H9 (cell line): ENCODE measurements at regions not wholly inside any gene's neighbourhood (a gene's known extent, or its start where the extent isn't known, plus 50 kb on each side); places are given as distances from the start of the nearest gene placed in this dataset.

Experiments
- DNase-seq: peaks from one replicate; pipeline ENCODE4 v3.0.0-alpha.2; 2017
- H2AFZ ChIP-seq: one replicate; pipeline ENCODE4 v1.6.1; 2013; ENCODE audit warnings: mild to moderate bottlenecking, low read length, control low read depth, moderate library complexity
- H2AK5ac ChIP-seq: 2 replicates; pipeline ENCODE4 v1.6.1; 2013; ENCODE audit warnings: low read length, control low read depth, mixed read lengths; ENCODE audit not compliant: insufficient read length
- H2BK120ac ChIP-seq: one replicate; pipeline ENCODE4 v1.6.1; 2013; ENCODE audit warnings: low read depth, mild to moderate bottlenecking, low read length, control low read depth, inconsistent platforms; ENCODE audit not compliant: poor library complexity, severe bottlenecking
- H2BK12ac ChIP-seq: 2 replicates; pipeline ENCODE4 v1.6.1; 2013; ENCODE audit warnings: low read length, control low read depth, mixed read lengths, low read depth; ENCODE audit not compliant: insufficient read length
- H2BK15ac ChIP-seq: 2 replicates; pipeline ENCODE4 v1.6.1; 2013; ENCODE audit warnings: low read depth, low read length, control low read depth
- H2BK20ac ChIP-seq: one replicate; pipeline ENCODE4 v1.6.1; 2013; ENCODE audit warnings: low read depth, mild to moderate bottlenecking, low read length, control low read depth, inconsistent platforms; ENCODE audit not compliant: poor library complexity, severe bottlenecking
- H2BK5ac ChIP-seq: 2 replicates; pipeline ENCODE4 v1.6.1; 2013; ENCODE audit warnings: low read length, control low read depth, mixed read lengths; ENCODE audit not compliant: insufficient read length
- H3K14ac ChIP-seq: 2 replicates; pipeline ENCODE4 v1.6.1; 2013; ENCODE audit warnings: low read length, control low read depth; ENCODE audit not compliant: insufficient read depth
- H3K18ac ChIP-seq: 2 replicates; pipeline ENCODE4 v1.6.1; 2013; ENCODE audit warnings: low read depth, mild to moderate bottlenecking, mixed read lengths, low read length, control low read depth; ENCODE audit not compliant: insufficient read length
- H3K23ac ChIP-seq: 2 replicates; pipeline ENCODE4 v1.6.1; 2013; ENCODE audit warnings: low read length, control low read depth, mixed read lengths, low read depth; ENCODE audit not compliant: insufficient read length
- H3K23me2 ChIP-seq: 2 replicates; pipeline ENCODE4 v1.6.1; 2013; ENCODE audit warnings: low read depth, mild to moderate bottlenecking, mixed read lengths, low read length, control low read depth; ENCODE audit not compliant: insufficient read length, poor library complexity, severe bottlenecking
- H3K27ac ChIP-seq: 2 replicates; pipeline ENCODE4 v1.5.1; 2013; ENCODE audit warnings: low read length, control low read depth, mixed read lengths, low read depth; ENCODE audit not compliant: insufficient read length
- H3K27me3 ChIP-seq: 2 replicates; pipeline ENCODE4 v1.6.1; 2013; ENCODE audit warnings: low read length, control low read depth, inconsistent platforms; ENCODE audit not compliant: insufficient read depth
- H3K4ac ChIP-seq: 2 replicates; pipeline ENCODE4 v1.6.1; 2013; ENCODE audit warnings: low read depth, mild to moderate bottlenecking, control low read depth, inconsistent platforms, low read length, moderate library complexity
- H3K4me1 ChIP-seq: 2 replicates; pipeline ENCODE4 v1.6.1; 2013; ENCODE audit warnings: low read length, control low read depth, inconsistent platforms; ENCODE audit not compliant: insufficient read depth
- H3K4me2 ChIP-seq: 2 replicates; pipeline ENCODE4 v1.6.1; 2013; ENCODE audit warnings: low read length, control low read depth, mixed read lengths; ENCODE audit not compliant: insufficient read length, insufficient read depth
- H3K56ac ChIP-seq: 2 replicates; pipeline ENCODE4 v1.6.1; 2013; ENCODE audit warnings: low read depth, mild to moderate bottlenecking, mixed read lengths, low read length, control low read depth; ENCODE audit not compliant: insufficient read length
- H3K79me1 ChIP-seq: 2 replicates; pipeline ENCODE4 v1.6.1; 2013; ENCODE audit warnings: low read depth, mild to moderate bottlenecking, moderate library complexity, low read length, control low read depth, inconsistent platforms; ENCODE audit not compliant: insufficient read depth, poor library complexity, severe bottlenecking
- H3K79me2 ChIP-seq: 2 replicates; pipeline ENCODE4 v1.6.1; 2013; ENCODE audit warnings: low read length, control low read depth, inconsistent platforms; ENCODE audit not compliant: insufficient read depth
- H3K9ac ChIP-seq: 2 replicates; pipeline ENCODE4 v1.6.1; 2013; ENCODE audit warnings: low read length, control low read depth, mixed read lengths; ENCODE audit not compliant: insufficient read length; ENCODE audit errors: extremely low read depth
- H3K9me3 ChIP-seq: one replicate; pipeline ENCODE4 v1.6.1; 2013; ENCODE audit warnings: low read depth, low read length, inconsistent platforms; ENCODE audit not compliant: control insufficient read depth
- H3T11ph ChIP-seq: one replicate; pipeline ENCODE4 v1.6.1; 2013; ENCODE audit warnings: mild to moderate bottlenecking, low read length, control low read depth, inconsistent platforms
- H4K20me1 ChIP-seq: one replicate; pipeline ENCODE4 v1.6.1; 2013; ENCODE audit not compliant: control insufficient read depth, insufficient read length, insufficient read depth
- H4K5ac ChIP-seq: 2 replicates; pipeline ENCODE4 v1.6.1; 2013; ENCODE audit warnings: low read depth, mild to moderate bottlenecking, mixed read lengths, low read length, control low read depth; ENCODE audit not compliant: insufficient read length
- H4K8ac ChIP-seq: replicated peaks from 2 replicates; pipeline ENCODE4 v1.6.1; 2013; ENCODE audit warnings: low read length, control low read depth, mixed read lengths, low read depth; ENCODE audit not compliant: insufficient read length
- H4K91ac ChIP-seq: 2 replicates; pipeline ENCODE4 v1.6.1; 2013; ENCODE audit warnings: low read depth, mild to moderate bottlenecking, moderate library complexity, mixed read lengths, low read length, control low read depth; ENCODE audit not compliant: insufficient read length
- H3K27ac Mint-ChIP-seq, 3 experiments: 2 replicates in 2 of 3; 3 replicates in 1 of 3; pipeline ENCODE4 v1.8.0; 2020 to 2021; ENCODE audit warnings: mixed read lengths in 3 of 3, mild to moderate bottlenecking in 1 of 3, moderate library complexity in 1 of 3
- H3K27me3 Mint-ChIP-seq: 2 replicates; pipeline ENCODE4 v1.8.0; 2021; ENCODE audit warnings: low read depth, mild to moderate bottlenecking, moderate library complexity, mixed read lengths
- H3K36me3 Mint-ChIP-seq, 3 experiments: 2 replicates in 2 of 3; 3 replicates in 1 of 3; pipeline ENCODE4 v1.8.0; 2020 to 2021; ENCODE audit warnings: low read depth in 3 of 3, mixed read lengths in 3 of 3; ENCODE audit not compliant: insufficient read depth in 1 of 3
- H3K4me1 Mint-ChIP-seq, 2 experiments: 2 replicates each; pipeline ENCODE4 v1.8.0; 2020; ENCODE audit warnings: mixed read lengths in 2 of 2
- H3K4me3 Mint-ChIP-seq, 2 experiments: 2 replicates in 1 of 2; 3 replicates in 1 of 2; pipeline ENCODE4 v1.8.0; 2020 to 2021; ENCODE audit warnings: mild to moderate bottlenecking in 2 of 2, mixed read lengths in 2 of 2, moderate library complexity in 1 of 2
- H3K9me3 Mint-ChIP-seq, 2 experiments: 2 replicates in 1 of 2; 3 replicates in 1 of 2; pipeline ENCODE4 v1.8.0; 2020; ENCODE audit warnings: mild to moderate bottlenecking in 2 of 2, mixed read lengths in 2 of 2, moderate library complexity in 1 of 2
- CTCF ChIP-seq: fragments of 200-600 bp; sonication (generic); conservative IDR thresholded peaks from 3 replicates; pipeline ENCODE4 v1.8.0; 2021; ENCODE audit warnings: antibody characterized with exemption, mild to moderate bottlenecking
- WGBS: extraction: QIAGEN DNeasy Blood & Tissue Kit; methylation state at CpG from one replicate; pipeline ENCODE4 v1.1.7; 2013; ENCODE audit warnings: missing lambda C conversion rate, low lambda C conversion rate, mixed read lengths; ENCODE audit not compliant: insufficient read length; ENCODE audit errors: extremely low coverage; 5-methylcytosine and 5-hydroxymethylcytosine counted together

GRCh38 chr6:167392631-167393316, 67.9 kb downstream of the TTLL2 start:
- H3K27ac ChIP-seq, result no peak overlapping the region
- H2AFZ ChIP-seq, result no peak overlapping the region
- H4K20me1 ChIP-seq, result no peaks in the 10 kb centered on the region
- no peaks in the 10 kb centered on the region for H3K79me1 ChIP-seq
- H4K8ac ChIP-seq, result no peak overlapping the region
- H3K18ac ChIP-seq, result no peak overlapping the region
- H3K4ac ChIP-seq, result no peak overlapping the region
- TF ChIP-seq CTCF, result no peak
- no peak overlapping the region for H2BK120ac ChIP-seq
- no peaks in the 10 kb centered on the region for H3K9me3 ChIP-seq
- H2BK15ac ChIP-seq, result no peak overlapping the region
- Mint-ChIP-seq H3K9me3 (no peaks in the 10 kb centered on the region), H3K36me3 (no peaks in the 10 kb centered on the region), H3K27ac (no peak overlapping the region), H3K4me3 (no peak overlapping the region), H3K4me1 (peaks cover 0 to 2% of the 10 kb centered on the region in 2 experiments; a peak in 2 of 4 replicates), H3K27me3 (peaks cover 5% of the 10 kb centered on the region)
- no peak overlapping the region for H3K56ac ChIP-seq
- no peak overlapping the region for H3T11ph ChIP-seq
- no peak overlapping the region for H3K23ac ChIP-seq
- H3K27me3 ChIP-seq, result no peaks in the 10 kb centered on the region
- no peak overlapping the region for H4K5ac ChIP-seq
- no peak overlapping the region for H3K9ac ChIP-seq
- H2BK5ac ChIP-seq, result no peak overlapping the region
- no peaks in the 10 kb centered on the region for H3K23me2 ChIP-seq
- H3K14ac ChIP-seq, result no peak overlapping the region
- H3K79me2 ChIP-seq, result no peaks in the 10 kb centered on the region
- H3K4me1 ChIP-seq, result no peaks in the 10 kb centered on the region
- WGBS, result no CpG with 5 or more reads among the region's 13 CpGs
- H3K4me2 ChIP-seq, result no peak overlapping the region
- H4K91ac ChIP-seq, result no peak overlapping the region
- no peak overlapping the region for H2BK12ac ChIP-seq
- DNase-seq, result no peak
- H2AK5ac ChIP-seq, result no peak overlapping the region
- no peak overlapping the region for H2BK20ac ChIP-seq
